GM18870 (cell line): ENCODE measurements at regions not wholly inside any gene's neighbourhood (a gene's known extent, or its start where the extent isn't known, plus 50 kb on each side); places are given as distances from the start of the nearest gene placed in this dataset.
"Not testable (repeated sequence)": the region's sequence is repeated elsewhere in the genome, so short reads cannot be mapped to it uniquely, and the experiment has no call there.

Experiments used
- ATAC-seq: cut with Tn5 transposase; IDR thresholded peaks from one replicate; pipeline ENCODE4 v1.9.1; 2021; ENCODE audit warnings: moderate library complexity; ENCODE audit not compliant: unreplicated experiment

DNA sequence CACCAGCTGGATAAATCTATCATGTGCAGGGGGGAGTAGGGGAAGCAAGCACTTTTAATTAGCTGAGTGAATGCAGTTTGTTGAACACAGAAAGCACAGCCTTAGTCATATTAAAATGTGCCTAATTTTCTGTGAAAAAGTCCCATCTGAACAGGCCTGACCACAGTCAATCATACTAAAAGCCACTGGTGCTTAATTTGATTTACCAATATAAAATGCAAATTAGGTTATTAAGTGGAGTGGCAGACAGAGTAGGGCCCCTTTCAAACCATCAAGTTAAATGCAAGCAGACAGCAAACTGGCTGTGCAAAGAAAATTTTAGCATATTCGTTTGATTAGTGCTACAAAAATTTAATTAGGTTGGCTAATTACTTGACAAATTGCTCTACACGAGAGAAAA lies 176.1 kb downstream of the ISL1 start:
- ATAC-seq = no peak

GRCh38 chr5:51559921-51560658 lies 176.8 kb downstream of the ISL1 start:
- ATAC-seq = no peak

- no peak for ATAC-seq
These were observed 183.7 kb downstream of the ISL1 start for GRCh38 chr5:51566953-51567352.

- ATAC-seq = no peak
These were observed 184.4 kb downstream of the ISL1 start for GRCh38 chr5:51567636-51568035.

- ATAC-seq = no peak
These were observed 190.6 kb downstream of the ISL1 start for GRCh38 chr5:51573835-51574234.

- no peak for ATAC-seq
These were observed 199.7 kb downstream of the ISL1 start for GRCh38 chr5:51582871-51583394.

DNA sequence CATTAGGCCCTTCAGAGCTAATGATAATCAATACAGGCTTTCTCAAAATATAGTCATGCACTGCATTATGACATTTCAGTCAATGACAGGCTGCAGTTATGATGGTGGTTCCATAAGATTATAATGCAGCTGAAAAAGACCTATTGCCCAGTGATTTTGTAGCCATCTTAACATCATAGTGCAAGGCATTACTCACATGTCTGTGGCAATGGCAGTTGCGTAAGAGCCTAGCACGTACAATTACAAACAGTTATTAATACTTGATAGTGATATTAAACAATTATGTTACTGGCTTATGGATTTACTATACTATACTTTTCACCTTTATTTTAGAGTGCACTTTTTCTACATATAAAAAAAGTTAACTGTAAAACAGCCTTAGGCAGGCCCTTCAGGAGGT lies 214.8 kb downstream of the ISL1 start:
- no peak for ATAC-seq

DNA sequence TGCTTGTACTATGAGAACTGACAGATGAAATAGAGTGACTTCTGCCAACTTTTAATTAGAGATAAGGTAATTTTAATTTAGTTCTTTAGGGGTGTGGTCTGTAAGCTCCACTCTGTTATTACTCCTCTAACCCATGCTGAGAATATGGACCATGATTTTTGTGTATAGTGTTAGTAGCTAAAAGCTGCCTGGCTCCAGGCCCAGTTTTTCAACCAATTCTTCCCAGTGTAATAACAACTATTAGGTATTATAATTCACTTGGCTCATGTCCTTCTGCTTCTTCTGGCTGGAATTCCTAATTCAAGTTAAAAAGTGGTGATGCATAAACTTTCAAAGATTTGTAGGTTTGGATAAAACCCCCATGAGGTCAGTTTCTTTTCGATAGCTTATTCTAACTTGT lies 216.3 kb downstream of the ISL1 start:
- ATAC-seq = no peak

- no peak for ATAC-seq
These were observed 221.1 kb downstream of the ISL1 start for GRCh38 chr5:51604324-51604723.

GRCh38 chr5:51606921-51607320 lies 223.7 kb downstream of the ISL1 start:
- no peak for ATAC-seq

DNA sequence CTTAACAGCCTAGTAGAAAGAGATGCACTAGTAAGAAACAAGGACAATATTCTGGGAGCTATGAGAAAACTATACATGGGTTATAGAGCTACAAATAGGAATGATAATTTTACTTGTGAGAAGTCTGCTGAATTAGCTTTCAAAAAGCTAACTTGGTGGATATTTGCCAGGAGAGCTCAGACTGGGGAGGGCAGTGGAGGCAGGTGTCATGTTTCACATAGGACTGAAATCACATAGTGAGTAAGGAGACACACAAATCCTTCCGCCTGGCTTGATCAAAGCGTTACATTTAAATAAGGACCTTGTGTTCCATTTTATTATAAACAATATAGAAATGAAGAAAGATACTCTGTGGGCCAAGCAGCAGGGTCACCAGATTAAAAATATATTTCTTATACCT lies 235.0 kb downstream of the ISL1 start:
- no peak for ATAC-seq

GRCh38 chr5:51621156-51621555 lies 237.9 kb downstream of the ISL1 start:
- ATAC-seq = no peak

- no peak for ATAC-seq
These were observed 239.0 kb downstream of the ISL1 start for GRCh38 chr5:51622161-51622790.

GRCh38 chr5:51625224-51625968 lies 242.1 kb downstream of the ISL1 start:
- ATAC-seq = no peak

DNA sequence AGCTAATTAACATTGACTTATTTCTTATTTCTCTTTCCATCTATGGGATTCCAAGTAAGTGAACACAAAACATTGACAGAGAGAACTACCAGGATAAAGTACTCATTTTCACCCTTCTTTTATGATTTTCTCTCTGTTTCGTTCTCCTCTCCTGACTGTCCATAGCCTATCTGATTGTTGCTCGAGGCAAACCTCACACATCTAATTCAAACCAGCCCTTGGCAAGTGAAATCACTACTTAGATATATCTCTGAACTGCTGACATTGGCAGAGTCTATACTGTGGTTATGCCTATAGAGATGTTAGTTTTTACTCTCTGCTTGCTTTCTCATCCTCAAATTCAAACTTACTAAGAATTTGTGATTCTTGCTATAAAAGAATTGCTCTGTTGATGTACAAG lies 248.8 kb downstream of the ISL1 start:
- ATAC-seq = no peak

- no peak for ATAC-seq
These were observed 249.5 kb downstream of the ISL1 start for GRCh38 chr5:51632793-51633192.

GRCh38 chr5:51636973-51637372 lies 253.7 kb downstream of the ISL1 start:
- not testable (repeated sequence) for ATAC-seq

GRCh38 chr5:51644976-51645375 lies 261.7 kb downstream of the ISL1 start:
- no peak for ATAC-seq

GRCh38 chr5:51646482-51646881 lies 263.2 kb downstream of the ISL1 start:
- ATAC-seq = no peak

- ATAC-seq = no peak
These were observed 267.6 kb downstream of the ISL1 start for GRCh38 chr5:51650824-51651223.

GRCh38 chr5:51651476-51651875 lies 268.2 kb downstream of the ISL1 start:
- no peak for ATAC-seq

DNA sequence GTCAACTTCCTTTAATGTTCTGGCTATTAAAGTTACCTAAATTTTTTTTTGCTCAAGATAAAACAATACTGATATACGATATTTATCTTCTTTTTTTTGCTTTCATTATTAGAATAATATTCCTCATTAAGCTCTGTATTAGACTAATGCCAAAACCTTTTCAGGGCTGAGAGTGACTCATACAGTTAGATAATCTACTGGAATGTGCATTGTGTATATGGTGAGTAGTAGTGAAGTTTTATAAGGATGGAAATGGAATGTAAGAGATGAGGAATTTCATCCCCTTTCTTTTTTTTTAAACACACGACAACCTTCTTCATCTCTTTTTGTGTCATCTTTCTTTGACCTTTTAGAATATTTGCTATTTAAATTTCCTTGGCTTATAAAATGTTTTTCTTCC lies 268.6 kb downstream of the ISL1 start:
- no peak for ATAC-seq
